COLO829 (cell line): ENCODE measurements at regions not wholly inside any gene's neighbourhood (a gene's known extent, or its start where the extent isn't known, plus 50 kb on each side); places are given as distances from the start of the nearest gene placed in this dataset.

Experiments used
- DNase-seq: peaks from one replicate; pipeline ENCODE4 v3.0.0; 2012; ENCODE audit warnings: low spot score

DNA sequence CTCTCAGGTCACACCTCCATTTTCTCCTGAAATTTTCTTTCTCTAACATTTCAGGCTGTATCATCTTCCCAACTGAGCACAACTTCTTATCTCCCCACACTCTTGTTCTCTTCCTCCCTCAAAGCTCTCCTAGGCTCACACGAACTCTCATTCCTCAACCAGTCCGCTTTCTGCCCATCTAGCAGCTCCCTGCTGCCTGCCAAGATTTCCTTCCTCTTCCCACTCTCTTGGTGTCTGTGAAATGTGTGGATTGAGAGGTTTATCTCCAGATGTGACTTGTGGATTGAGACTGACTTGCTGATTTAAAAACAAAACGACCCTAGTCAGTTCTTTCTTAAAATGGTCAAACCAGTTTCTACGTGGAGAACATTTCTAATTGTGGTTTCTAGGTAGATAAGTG, 106.3 kb downstream of the MTNR1B start:
- DNase-seq: no peak

DNA sequence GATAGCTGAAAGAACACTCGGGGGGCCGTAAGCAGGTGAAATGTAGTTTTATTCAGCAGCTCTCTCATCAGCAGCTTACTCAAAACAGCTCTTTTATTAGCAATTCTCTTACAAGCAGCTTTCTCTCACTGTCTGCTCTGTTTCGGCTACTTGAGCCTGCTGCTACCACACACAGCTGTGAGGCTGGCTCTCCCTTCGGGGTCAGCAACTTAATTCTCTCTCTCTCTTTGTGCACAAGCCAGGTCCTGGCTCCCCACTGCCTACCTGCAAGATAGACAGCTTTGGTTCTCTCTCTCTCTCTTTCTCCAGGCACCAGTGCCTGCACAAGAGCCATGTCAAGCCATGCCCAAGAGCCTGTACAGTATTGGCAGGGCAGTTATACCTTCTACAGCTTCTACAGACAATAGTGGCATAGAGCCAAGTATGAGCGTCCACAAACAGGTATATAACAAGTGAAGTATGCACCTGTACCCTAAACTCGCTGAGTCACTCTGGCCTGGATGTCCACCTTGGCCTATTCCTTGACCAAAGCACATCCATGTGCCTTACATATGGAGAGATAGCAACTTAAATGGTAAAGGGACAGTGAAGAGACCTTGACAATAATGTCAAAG, 110.8 kb downstream of the MTNR1B start:
- DNase-seq: no peak

DNA sequence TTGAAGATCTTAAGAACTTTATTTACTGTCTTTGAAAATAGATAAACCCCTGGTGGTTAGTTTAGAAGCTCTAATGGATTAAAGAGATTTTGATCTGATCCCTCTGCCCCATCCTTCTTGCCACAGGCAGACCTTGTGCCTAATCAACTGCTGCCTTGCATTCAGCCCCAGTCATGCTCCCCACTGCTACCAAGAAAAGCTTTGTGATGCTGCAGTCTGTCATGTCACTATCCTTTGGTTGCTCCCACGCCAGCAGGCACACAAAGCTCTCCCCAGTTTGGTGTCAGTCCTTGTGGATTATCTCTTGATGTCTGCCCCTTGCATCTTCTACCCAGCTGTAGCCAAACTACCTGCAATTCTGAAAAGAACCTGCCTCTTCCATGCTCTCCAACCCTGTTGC, 112.2 kb downstream of the MTNR1B start:
- no peak for DNase-seq

DNA sequence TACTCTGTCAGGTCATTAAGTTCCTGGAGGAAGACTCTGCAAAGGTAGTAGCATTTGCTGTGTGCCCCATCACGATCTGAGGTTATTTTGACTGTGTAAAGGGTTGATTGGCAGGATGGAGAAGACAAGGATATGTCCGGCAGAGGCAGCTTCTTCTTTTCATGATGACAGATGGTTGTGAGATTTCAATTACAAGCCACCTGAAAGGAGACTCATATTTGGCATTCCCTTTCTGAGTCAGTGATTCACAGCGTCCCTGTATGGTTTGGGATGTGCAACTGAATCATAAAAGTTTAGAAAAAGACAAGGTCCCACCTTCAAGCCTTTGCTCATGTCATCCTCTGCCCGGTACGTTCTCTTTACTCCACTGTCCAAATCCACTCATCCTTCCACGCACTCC, 113.4 kb downstream of the MTNR1B start:
- DNase-seq: no peak

DNA sequence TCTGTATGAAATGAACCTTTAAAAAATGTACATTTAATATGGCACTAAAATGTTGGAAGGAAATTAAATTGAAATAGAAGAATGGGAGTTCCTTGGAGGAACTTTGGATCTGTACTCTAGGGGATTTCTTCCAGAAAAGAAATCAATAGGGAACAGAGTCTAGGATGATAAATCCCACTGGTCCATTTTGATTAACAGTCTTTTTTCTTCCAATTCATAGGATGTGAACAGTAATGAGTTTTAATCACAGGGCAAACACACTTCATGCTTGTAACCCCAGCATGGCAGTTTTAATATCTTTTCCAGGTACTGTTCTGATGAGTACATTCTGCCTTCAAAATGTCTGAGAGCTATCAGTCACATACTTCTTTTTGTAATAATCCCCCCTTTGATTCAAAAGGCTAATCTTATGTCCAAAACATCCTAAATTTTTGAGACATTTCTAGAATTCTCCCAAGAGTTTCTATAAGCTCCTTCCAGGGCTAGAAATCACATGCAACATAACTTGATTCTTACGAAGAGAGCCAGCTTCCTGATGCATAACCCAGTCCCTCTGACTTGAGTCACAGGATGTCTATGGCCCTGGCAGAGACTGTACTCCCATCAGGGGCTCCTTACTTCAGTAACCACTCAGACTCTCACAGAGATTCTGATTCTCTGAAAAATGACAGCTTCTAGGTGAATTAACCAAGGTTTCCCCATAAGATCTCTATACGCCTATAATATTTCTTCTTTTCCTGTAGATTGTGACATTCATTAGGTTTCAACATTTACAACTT, 112.9 kb downstream of the SLC36A4 start:
- no peak for DNase-seq

DNA sequence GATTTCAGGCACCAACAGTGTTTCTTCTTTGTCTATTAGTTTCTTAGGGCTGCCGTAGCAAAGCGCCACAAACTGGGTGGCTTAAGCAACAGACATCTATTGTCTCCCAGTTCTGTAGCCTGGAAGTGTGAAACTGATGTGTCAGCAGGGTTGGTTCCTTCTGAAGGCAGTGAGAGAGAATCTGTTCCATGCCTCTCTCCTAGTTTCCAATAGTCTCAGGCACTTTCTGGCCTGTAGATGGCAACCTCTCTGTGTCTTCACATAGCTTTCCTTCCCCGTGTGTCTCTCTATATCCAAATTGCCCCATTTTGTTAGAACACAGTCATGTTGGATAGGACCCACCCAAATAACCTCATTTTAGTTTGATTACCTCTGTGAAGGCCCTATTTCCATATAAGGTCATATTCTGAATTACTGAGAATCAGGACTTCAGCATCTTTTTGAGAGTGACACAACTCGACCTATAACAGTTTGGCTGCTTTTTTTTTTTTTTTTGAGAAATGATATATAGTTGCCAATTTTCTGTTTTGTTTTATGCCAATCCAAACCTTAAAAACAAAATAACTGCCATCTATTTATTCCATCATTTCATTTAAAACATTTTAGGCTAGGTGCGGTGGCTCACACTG, 108.2 kb downstream of the SLC36A4 start:
- peak; percentile 18 for DNase-seq
